ENCODE measurements at regions not wholly inside any gene's neighbourhood (a gene's known extent, or its start where the extent isn't known, plus 50 kb on each side); places are given as distances from the start of the nearest gene placed in this dataset.

DNA sequence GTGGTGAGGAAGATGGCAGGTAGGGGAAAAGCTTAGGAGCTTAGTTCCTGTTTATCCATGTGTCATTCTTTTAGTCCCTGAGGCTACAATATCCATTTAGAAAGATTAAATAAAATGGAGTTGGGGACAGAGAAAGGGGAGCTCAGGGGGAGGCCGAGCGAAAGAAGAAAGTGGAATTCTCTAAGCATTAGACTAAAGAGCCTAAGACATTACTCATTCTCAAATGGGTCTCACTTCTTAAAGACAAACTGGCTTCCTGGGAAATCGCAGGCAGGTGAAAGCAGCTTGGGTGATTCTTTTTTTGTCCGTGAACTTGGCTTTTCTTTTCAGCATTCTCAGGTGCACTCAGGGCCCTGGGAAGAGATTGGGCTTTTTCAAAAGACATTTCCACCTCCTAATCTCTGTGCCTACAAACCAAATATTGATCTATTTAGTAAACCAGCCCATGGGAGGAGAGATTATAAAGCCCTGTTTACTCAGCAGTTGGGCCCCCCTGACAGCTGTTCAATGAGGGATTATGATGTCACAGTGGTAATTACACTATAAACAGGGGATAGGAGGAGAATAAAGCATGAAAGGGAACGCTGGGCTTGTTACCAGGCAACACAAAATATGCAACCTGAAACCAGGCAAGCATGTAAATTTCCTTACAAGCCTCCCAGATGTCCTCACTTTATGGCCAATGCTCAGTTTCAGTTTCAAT is 584.0 kb downstream of the ACTL7B start:
- ChIA-PET CTCF (interaction anchor here (0.8 to 3.0 kb wide), 11 partner anchors 9 to 849 kb away, joined by 3 to 23 read pairs (median 3); no protein-coding TSS in a partner anchor), POLR2A (no interaction called here)
- no peaks in the 10 kb centered on the region for H3K36me3 ChIP-seq (ENCODE audit: control insufficient read depth in 4 of 4, insufficient read depth in 4 of 4, low read length in 3 of 4)
- 50% methylated on average over 2 of the region's 5 CpGs for WGBS (ENCODE audit: insufficient coverage)
- no peaks in the 10 kb centered on the region for H3K9me3 ChIP-seq (ENCODE audit: control extremely low read depth in 1 of 5, control insufficient read depth in 4 of 5, insufficient read depth in 2 of 5, low read depth in 1 of 5, low read length in 4 of 5)
- H3K4me1 ChIP-seq (ENCODE audit: control extremely low read depth in 1 of 4, control insufficient read depth in 4 of 4, insufficient read depth in 4 of 4, low read length in 3 of 4), result peaks cover 5 to 29% (median 15%) of the 10 kb centered on the region in 4 experiments
- peak; percentile 52 to 85 (median 78) for DNase-seq
- peak overlapping the region in 2 of 7 experiments; percentile 58 for H3K4me3 ChIP-seq (ENCODE audit: control insufficient read depth in 1 of 7, extremely low read depth in 1 of 7, insufficient read depth in 4 of 7, low read depth in 2 of 7, low read length in 6 of 7)
- no peaks in the 10 kb centered on the region for H3K27me3 ChIP-seq (replicated peaks in 2 of 5; ENCODE audit: control insufficient read depth in 4 of 5, insufficient read depth in 5 of 5, low read length in 4 of 5)
- no peak overlapping the region for H3K27ac ChIP-seq (ENCODE audit: insufficient read depth in 1 of 2, low read depth in 1 of 2, low read length in 2 of 2, poor library complexity in 1 of 2, severe bottlenecking in 2 of 2)

- H3K36me3 ChIP-seq (ENCODE audit: control insufficient read depth in 4 of 4, insufficient read depth in 4 of 4, low read length in 3 of 4), result no peaks in the 10 kb centered on the region
- H3K9me3 ChIP-seq (ENCODE audit: control extremely low read depth in 1 of 5, control insufficient read depth in 4 of 5, insufficient read depth in 2 of 5, low read depth in 1 of 5, low read length in 4 of 5), result no peaks in the 10 kb centered on the region
- 98% methylated on average over 5 of the region's 7 CpGs for WGBS (ENCODE audit: insufficient coverage)
- CTCF ChIA-PET, result interaction anchor here (0.9 to 1.4 kb wide), 3 partner anchors 9 to 543 kb away, joined by 3 to 5 read pairs (median 3); no protein-coding TSS in a partner anchor
- peaks cover 5 to 29% (median 15%) of the 10 kb centered on the region in 4 experiments for H3K4me1 ChIP-seq (ENCODE audit: control extremely low read depth in 1 of 4, control insufficient read depth in 4 of 4, insufficient read depth in 4 of 4, low read length in 3 of 4)
- no peak overlapping the region for H3K4me3 ChIP-seq (ENCODE audit: control insufficient read depth in 1 of 7, extremely low read depth in 1 of 7, insufficient read depth in 4 of 7, low read depth in 2 of 7, low read length in 6 of 7)
- no peak for DNase-seq
- H3K27me3 ChIP-seq (replicated peaks in 2 of 5; ENCODE audit: control insufficient read depth in 4 of 5, insufficient read depth in 5 of 5, low read length in 4 of 5), result no peaks in the 10 kb centered on the region
- H3K27ac ChIP-seq (ENCODE audit: insufficient read depth in 1 of 2, low read depth in 1 of 2, low read length in 2 of 2, poor library complexity in 1 of 2, severe bottlenecking in 2 of 2), result no peak overlapping the region
- POLR2A ChIA-PET, result no interaction called here
Observed at GRCh38 chr9:108271236-108271635, 584.5 kb downstream of the ACTL7B start.

GRCh38 chr9:108270561-108270960 is 585.2 kb downstream of the ACTL7B start:
- Histone ChIP-seq H3K27me3 (replicated peaks in 2 of 5; ENCODE audit: control insufficient read depth in 4 of 5, insufficient read depth in 5 of 5, low read length in 4 of 5) (no peaks in the 10 kb centered on the region), H3K4me1 (ENCODE audit: control extremely low read depth in 1 of 4, control insufficient read depth in 4 of 4, insufficient read depth in 4 of 4, low read length in 3 of 4) (peaks cover 5 to 29% (median 15%) of the 10 kb centered on the region in 4 experiments), H3K27ac (ENCODE audit: insufficient read depth in 1 of 2, low read depth in 1 of 2, low read length in 2 of 2, poor library complexity in 1 of 2, severe bottlenecking in 2 of 2) (no peak overlapping the region), H3K36me3 (ENCODE audit: control insufficient read depth in 4 of 4, insufficient read depth in 4 of 4, low read length in 3 of 4) (no peaks in the 10 kb centered on the region), H3K9me3 (ENCODE audit: control extremely low read depth in 1 of 5, control insufficient read depth in 4 of 5, insufficient read depth in 2 of 5, low read depth in 1 of 5, low read length in 4 of 5) (no peaks in the 10 kb centered on the region), H3K4me3 (ENCODE audit: control insufficient read depth in 1 of 7, extremely low read depth in 1 of 7, insufficient read depth in 4 of 7, low read depth in 2 of 7, low read length in 6 of 7) (no peak overlapping the region)
- CTCF ChIA-PET, result no interaction called here
- WGBS (ENCODE audit: insufficient coverage), result 100% methylated on average over 2 of the region's 3 CpGs
- POLR2A ChIA-PET, result no interaction called here
- DNase-seq, result no peak

GRCh38 chr9:108270051-108270450 is 585.7 kb downstream of the ACTL7B start:
- no peak for DNase-seq
- H3K4me1 ChIP-seq (ENCODE audit: control extremely low read depth in 1 of 4, control insufficient read depth in 4 of 4, insufficient read depth in 4 of 4, low read length in 3 of 4), result peaks cover 5 to 29% (median 15%) of the 10 kb centered on the region in 4 experiments
- H3K27me3 ChIP-seq (replicated peaks in 2 of 5; ENCODE audit: control insufficient read depth in 4 of 5, insufficient read depth in 5 of 5, low read length in 4 of 5), result no peaks in the 10 kb centered on the region
- ChIA-PET CTCF (interaction anchor here (2.1 kb wide), 1 partner anchor 13 kb away, joined by 5 read pairs; no protein-coding TSS in a partner anchor), POLR2A (no interaction called here)
- H3K36me3 ChIP-seq (ENCODE audit: control insufficient read depth in 4 of 4, insufficient read depth in 4 of 4, low read length in 3 of 4), result no peaks in the 10 kb centered on the region
- no peak overlapping the region for H3K4me3 ChIP-seq (ENCODE audit: control insufficient read depth in 1 of 7, extremely low read depth in 1 of 7, insufficient read depth in 4 of 7, low read depth in 2 of 7, low read length in 6 of 7)
- WGBS (ENCODE audit: insufficient coverage), result 89% methylated on average over 1 of the region's 1 CpG
- H3K27ac ChIP-seq (ENCODE audit: insufficient read depth in 1 of 2, low read depth in 1 of 2, low read length in 2 of 2, poor library complexity in 1 of 2, severe bottlenecking in 2 of 2), result no peak overlapping the region
- no peaks in the 10 kb centered on the region for H3K9me3 ChIP-seq (ENCODE audit: control extremely low read depth in 1 of 5, control insufficient read depth in 4 of 5, insufficient read depth in 2 of 5, low read depth in 1 of 5, low read length in 4 of 5)

- Histone ChIP-seq H3K27ac (ENCODE audit: insufficient read depth in 1 of 2, low read depth in 1 of 2, low read length in 2 of 2, poor library complexity in 1 of 2, severe bottlenecking in 2 of 2) (no peak overlapping the region), H3K4me1 (ENCODE audit: control extremely low read depth in 1 of 4, control insufficient read depth in 4 of 4, insufficient read depth in 4 of 4, low read length in 3 of 4) (peaks cover 5 to 29% (median 15%) of the 10 kb centered on the region in 4 experiments), H3K9me3 (ENCODE audit: control extremely low read depth in 1 of 5, control insufficient read depth in 4 of 5, insufficient read depth in 2 of 5, low read depth in 1 of 5, low read length in 4 of 5) (no peaks in the 10 kb centered on the region), H3K4me3 (ENCODE audit: control insufficient read depth in 1 of 7, extremely low read depth in 1 of 7, insufficient read depth in 4 of 7, low read depth in 2 of 7, low read length in 6 of 7) (no peak overlapping the region), H3K27me3 (replicated peaks in 2 of 5; ENCODE audit: control insufficient read depth in 4 of 5, insufficient read depth in 5 of 5, low read length in 4 of 5) (no peaks in the 10 kb centered on the region), H3K36me3 (ENCODE audit: control insufficient read depth in 4 of 4, insufficient read depth in 4 of 4, low read length in 3 of 4) (no peaks in the 10 kb centered on the region)
- ChIA-PET POLR2A (interaction anchor here (0.6 kb wide), 1 partner anchor 185 kb away, joined by 3 read pairs; no protein-coding TSS in a partner anchor), CTCF (interaction anchor here (2.1 kb wide), 1 partner anchor 14 kb away, joined by 5 read pairs; no protein-coding TSS in a partner anchor)
- DNase-seq, result peak; percentile 30 to 93 (median 93)
- WGBS (ENCODE audit: insufficient coverage), result 17% methylated on average over 1 of the region's 1 CpG
Observed at GRCh38 chr9:108269371-108269770, 586.4 kb downstream of the ACTL7B start.

DNA sequence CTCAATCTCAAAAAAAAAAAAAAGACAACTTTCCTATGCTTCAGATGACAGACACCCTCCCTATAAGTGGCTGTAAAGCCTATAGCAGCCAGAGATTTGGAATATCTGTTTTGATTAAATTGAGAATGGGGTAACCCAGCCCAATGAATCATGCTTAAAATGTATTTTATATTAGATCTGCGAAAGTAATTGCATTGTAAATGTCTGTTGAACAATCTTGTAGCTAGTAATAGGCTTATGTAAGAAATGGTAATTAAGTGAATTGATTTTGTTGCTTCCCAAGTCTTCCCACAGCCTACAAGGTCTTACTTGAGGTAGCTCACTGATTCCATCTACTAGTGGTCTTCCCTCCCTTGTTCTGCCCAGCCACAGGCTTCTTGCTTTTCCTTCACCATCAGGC is 590.7 kb downstream of the ACTL7B start:
- ChIA-PET POLR2A (no interaction called here), CTCF (no interaction called here)
- Histone ChIP-seq H3K9me3 (ENCODE audit: control extremely low read depth in 1 of 5, control insufficient read depth in 4 of 5, insufficient read depth in 2 of 5, low read depth in 1 of 5, low read length in 4 of 5) (no peaks in the 10 kb centered on the region), H3K4me1 (ENCODE audit: control extremely low read depth in 1 of 4, control insufficient read depth in 4 of 4, insufficient read depth in 4 of 4, low read length in 3 of 4) (peaks cover 5 to 19% (median 12%) of the 10 kb centered on the region in 4 experiments), H3K4me3 (ENCODE audit: control insufficient read depth in 1 of 7, extremely low read depth in 1 of 7, insufficient read depth in 4 of 7, low read depth in 2 of 7, low read length in 6 of 7) (no peak overlapping the region), H3K27ac (ENCODE audit: insufficient read depth in 1 of 2, low read depth in 1 of 2, low read length in 2 of 2, poor library complexity in 1 of 2, severe bottlenecking in 2 of 2) (no peak overlapping the region), H3K27me3 (replicated peaks in 2 of 5; ENCODE audit: control insufficient read depth in 4 of 5, insufficient read depth in 5 of 5, low read length in 4 of 5) (no peaks in the 10 kb centered on the region), H3K36me3 (ENCODE audit: control insufficient read depth in 4 of 4, insufficient read depth in 4 of 4, low read length in 3 of 4) (no peaks in the 10 kb centered on the region)
- WGBS (ENCODE audit: insufficient coverage), result no CpG with 5 or more reads among the region's 1 CpG
- DNase-seq, result no peak

- Histone ChIP-seq H3K9me3 (ENCODE audit: control extremely low read depth in 1 of 5, control insufficient read depth in 4 of 5, insufficient read depth in 2 of 5, low read depth in 1 of 5, low read length in 4 of 5) (no peaks in the 10 kb centered on the region), H3K27me3 (replicated peaks in 2 of 5; ENCODE audit: control insufficient read depth in 4 of 5, insufficient read depth in 5 of 5, low read length in 4 of 5) (no peaks in the 10 kb centered on the region), H3K36me3 (ENCODE audit: control insufficient read depth in 4 of 4, insufficient read depth in 4 of 4, low read length in 3 of 4) (no peaks in the 10 kb centered on the region), H3K27ac (ENCODE audit: insufficient read depth in 1 of 2, low read depth in 1 of 2, low read length in 2 of 2, poor library complexity in 1 of 2, severe bottlenecking in 2 of 2) (no peak overlapping the region), H3K4me3 (ENCODE audit: control insufficient read depth in 1 of 7, extremely low read depth in 1 of 7, insufficient read depth in 4 of 7, low read depth in 2 of 7, low read length in 6 of 7) (no peak overlapping the region), H3K4me1 (ENCODE audit: control extremely low read depth in 1 of 4, control insufficient read depth in 4 of 4, insufficient read depth in 4 of 4, low read length in 3 of 4) (peaks cover 0 to 10% (median 3%) of the 10 kb centered on the region in 4 experiments)
- ChIA-PET POLR2A (no interaction called here), CTCF (interaction anchor here (1.3 kb wide), 1 partner anchor 20 kb away, joined by 3 read pairs; no protein-coding TSS in a partner anchor)
- no peak for DNase-seq
- WGBS (ENCODE audit: insufficient coverage), result 96% methylated on average over 3 of the region's 4 CpGs
Observed at GRCh38 chr9:108264093-108264492, 591.7 kb downstream of the ACTL7B start.

Measured in common myeloid progenitor, CD34-positive (primary cell).